Esophagus squamous epithelium (tissue), 4 donors: ENCODE measurements at regions not wholly inside any gene's neighbourhood (a gene's known extent, or its start where the extent isn't known, plus 50 kb on each side); places are given as distances from the start of the nearest gene placed in this dataset.

ENCODE experiments used
- CTCF ChIP-seq, 6 experiments: fragments of 450-650 bp in 4 of 6; fragments of 200-600 bp in 2 of 6; sonication (generic) in 2 of 6; IDR thresholded peaks; one replicate each; pipeline ENCODE4 v1.5.1; 2016 to 2019; ENCODE audit warnings: antibody characterized with exemption in 6 of 6, mild to moderate bottlenecking in 4 of 6, moderate library complexity in 4 of 6
- POLR2A ChIP-seq, 4 donors: fragments of 450-650 bp; IDR thresholded peaks; one replicate each; pipeline ENCODE4 v1.6.1; 2017; ENCODE audit warnings: antibody characterized with exemption in 4 of 4, mild to moderate bottlenecking in 4 of 4, moderate library complexity in 3 of 4

GRCh38 chr7:32223071-32223650, 153.0 kb upstream of the PDE1C start:
- TF ChIP-seq CTCF (IDR thresholded peaks at IDR 0.05) (no peak), POLR2A (IDR thresholded peaks at IDR 0.05) (no peak)
